Ammon's horn (tissue), 1 donor: ENCODE measurements at regions not wholly inside any gene's neighbourhood (a gene's known extent, or its start where the extent isn't known, plus 50 kb on each side); places are given as distances from the start of the nearest gene placed in this dataset.

ENCODE experiments used
- DNase-seq: peaks from one replicate; pipeline ENCODE4 v3.0.0-alpha.2; 2016; ENCODE audit warnings: low spot score

GRCh38 chr20:11128721-11129120, 454.9 kb upstream of the JAG1 start:
- DNase-seq: no peak

- no peak for DNase-seq
These were observed 456.9 kb upstream of the JAG1 start for GRCh38 chr20:11130554-11131166.

GRCh38 chr20:11132819-11133415, 459.1 kb upstream of the JAG1 start:
- DNase-seq: no peak

GRCh38 chr20:11136691-11137090, 462.9 kb upstream of the JAG1 start:
- no peak for DNase-seq

- no peak for DNase-seq
These were observed 463.9 kb upstream of the JAG1 start for GRCh38 chr20:11137688-11138087.

- no peak for DNase-seq
These were observed 466.6 kb upstream of the JAG1 start for GRCh38 chr20:11140359-11140758.

- no peak for DNase-seq
These were observed 469.7 kb upstream of the JAG1 start for GRCh38 chr20:11143481-11143880.

- no peak for DNase-seq
These were observed 470.5 kb upstream of the JAG1 start for GRCh38 chr20:11144114-11144950.

DNA sequence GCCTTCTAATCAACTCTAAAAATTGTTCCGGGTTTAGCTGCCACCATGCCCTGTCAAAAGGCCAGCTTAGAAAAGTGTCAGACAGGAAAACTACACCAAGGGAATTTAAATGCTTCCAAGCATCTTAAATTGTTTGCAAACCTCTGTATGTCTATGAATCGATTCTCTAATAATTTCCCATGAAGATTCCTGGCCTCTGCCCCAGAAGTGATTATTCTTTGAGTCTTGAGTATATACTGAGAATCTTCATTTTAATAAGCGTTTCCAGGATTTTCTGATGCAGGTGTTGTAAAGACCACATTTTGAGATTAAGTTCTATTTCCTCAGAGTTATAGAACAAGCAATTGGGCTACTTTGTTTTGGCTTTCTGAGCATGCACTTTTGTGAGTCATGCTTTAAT, 471.8 kb upstream of the JAG1 start:
- DNase-seq: no peak

GRCh38 chr20:11153819-11154218, 480.0 kb upstream of the JAG1 start:
- no peak for DNase-seq

DNA sequence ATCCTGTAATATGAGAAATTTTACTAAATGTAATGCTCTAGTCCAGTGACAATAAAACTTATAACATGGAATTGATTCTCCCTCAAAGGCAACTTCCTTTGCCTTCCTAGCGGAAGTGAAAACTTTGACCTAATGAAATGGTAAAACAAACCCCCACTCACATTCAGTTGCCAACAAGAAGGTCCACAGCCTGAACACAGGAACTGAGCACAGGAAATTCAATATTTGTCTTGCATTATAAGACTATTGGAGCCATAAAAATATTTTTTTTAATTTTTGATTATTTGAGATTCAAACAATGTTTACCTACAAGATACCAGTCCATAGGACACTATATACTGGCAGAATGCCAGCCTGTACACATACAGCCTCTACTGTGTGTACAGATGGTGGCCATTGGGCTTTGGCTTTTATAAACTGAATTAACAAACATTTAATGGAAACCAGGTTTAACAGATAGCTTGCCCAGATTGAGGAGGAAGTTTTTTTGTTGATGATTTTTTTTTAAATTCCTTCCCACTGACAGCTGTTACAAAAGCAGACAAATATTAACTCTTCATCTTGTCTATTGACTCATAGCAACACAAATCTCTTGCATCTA, 481.5 kb upstream of the JAG1 start:
- no peak for DNase-seq

- DNase-seq: no peak
These were observed 483.1 kb upstream of the JAG1 start for GRCh38 chr20:11156922-11157321.

- no peak for DNase-seq
These were observed 484.3 kb upstream of the JAG1 start for GRCh38 chr20:11158146-11158545.

DNA sequence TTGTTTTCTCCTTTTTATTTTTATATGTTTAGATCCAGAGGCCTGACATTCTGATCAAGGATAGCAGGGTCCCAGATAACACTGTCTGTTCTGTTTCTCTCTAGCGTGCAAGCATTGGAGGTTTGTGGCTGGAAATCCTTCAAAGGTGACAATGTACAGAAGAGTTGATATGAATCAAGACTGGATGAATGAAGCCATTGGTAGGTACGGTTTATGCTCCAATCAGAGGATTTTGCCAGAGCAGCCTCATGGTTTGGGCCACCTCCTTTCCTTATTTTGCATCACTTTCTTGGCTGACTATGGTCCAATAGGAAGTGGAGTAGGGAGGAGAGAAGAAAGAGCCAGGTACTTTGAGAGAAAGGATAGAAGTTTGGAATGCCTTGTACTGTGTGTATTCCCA, 484.8 kb upstream of the JAG1 start:
- no peak for DNase-seq

- peak; percentile 76 for DNase-seq
These were observed 485.9 kb upstream of the JAG1 start for GRCh38 chr20:11159728-11160127.

GRCh38 chr20:11162026-11162775, 488.4 kb upstream of the JAG1 start:
- DNase-seq: peak; percentile 7

- no peak for DNase-seq
These were observed 492.0 kb upstream of the JAG1 start for GRCh38 chr20:11165789-11166188.

- DNase-seq: no peak
These were observed 492.9 kb upstream of the JAG1 start for GRCh38 chr20:11166712-11167111.

DNA sequence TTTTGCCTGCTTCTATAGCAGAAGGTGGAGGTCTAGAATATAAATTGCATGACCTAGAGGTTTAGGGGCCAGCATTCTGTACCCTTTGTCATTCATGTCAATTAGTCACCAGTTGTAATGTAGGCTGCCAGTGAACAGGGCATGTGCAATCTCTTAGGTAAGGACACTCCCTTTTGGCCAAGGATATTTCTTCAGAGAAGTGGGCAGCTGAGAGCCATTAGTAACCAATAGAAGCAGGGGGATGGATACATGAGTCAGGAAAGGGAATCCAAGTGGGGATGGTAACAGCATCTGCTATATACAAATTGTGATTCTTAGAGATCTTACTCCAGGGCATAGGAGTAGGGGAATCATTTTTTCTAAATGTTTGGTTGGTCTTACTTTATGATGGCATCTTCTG, 494.2 kb upstream of the JAG1 start:
- no peak for DNase-seq

DNA sequence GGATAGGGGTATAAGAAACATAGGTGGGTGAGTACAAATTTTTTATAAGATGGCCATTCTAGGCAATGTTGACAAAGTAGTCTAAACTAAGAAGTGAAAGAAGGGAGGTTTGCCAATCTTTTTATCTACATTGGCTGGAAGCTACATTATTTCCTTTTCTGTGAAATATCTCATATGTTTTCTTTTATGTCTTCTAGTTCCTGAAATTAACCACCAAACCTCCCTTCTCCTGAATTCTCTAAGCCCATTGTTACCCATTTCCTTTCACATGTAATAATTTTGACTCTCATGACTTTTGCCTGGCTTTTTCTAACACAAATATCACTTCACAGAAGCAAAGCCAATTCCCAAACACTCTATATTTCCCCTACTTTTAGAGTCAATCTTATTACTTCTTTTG, 496.2 kb upstream of the JAG1 start:
- DNase-seq: no peak

DNA sequence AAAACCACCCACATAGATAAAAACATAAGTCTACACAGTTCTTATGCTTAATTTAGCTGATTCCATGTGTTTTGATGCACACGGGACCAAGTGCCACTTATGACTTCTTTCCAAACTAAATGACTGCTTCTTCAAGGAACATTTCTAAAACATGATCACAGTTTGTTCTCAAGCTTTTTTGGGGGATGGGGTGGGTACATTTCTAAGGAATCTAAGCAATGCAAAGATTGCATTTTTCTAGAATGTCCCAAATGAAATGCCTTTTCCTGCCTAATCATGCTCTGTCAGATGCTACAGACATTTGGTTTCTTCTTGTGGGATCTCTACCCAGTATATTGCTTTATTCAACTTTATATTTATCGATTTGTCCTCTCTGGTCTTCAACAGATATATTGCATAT, 496.8 kb upstream of the JAG1 start:
- no peak for DNase-seq

DNA sequence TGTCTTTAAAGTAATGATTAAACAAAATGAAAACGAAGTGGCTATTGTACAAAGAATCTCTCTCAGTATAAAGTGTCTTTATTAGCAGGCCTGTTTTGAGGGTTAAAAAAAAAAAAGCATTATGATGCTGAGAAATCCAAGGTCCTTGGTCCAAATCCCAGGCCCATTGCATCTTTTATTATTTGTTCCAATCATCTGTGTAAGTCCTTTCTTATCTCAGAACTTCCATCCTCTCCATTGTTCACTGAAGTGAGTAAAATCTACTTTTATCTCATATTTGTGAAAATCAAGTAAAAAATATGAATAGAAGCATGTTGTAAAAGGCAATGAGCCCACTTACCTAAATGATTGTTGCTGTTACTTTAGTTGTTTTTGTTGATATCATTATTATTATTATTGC, 499.1 kb upstream of the JAG1 start:
- no peak for DNase-seq
